ENCODE measurements at regions not wholly inside any gene's neighbourhood (a gene's known extent, or its start where the extent isn't known, plus 50 kb on each side); places are given as distances from the start of the nearest gene placed in this dataset.
"Not testable (repeated sequence)": the region's sequence is repeated elsewhere in the genome, so short reads cannot be mapped to it uniquely, and the experiment has no call there.

DNA sequence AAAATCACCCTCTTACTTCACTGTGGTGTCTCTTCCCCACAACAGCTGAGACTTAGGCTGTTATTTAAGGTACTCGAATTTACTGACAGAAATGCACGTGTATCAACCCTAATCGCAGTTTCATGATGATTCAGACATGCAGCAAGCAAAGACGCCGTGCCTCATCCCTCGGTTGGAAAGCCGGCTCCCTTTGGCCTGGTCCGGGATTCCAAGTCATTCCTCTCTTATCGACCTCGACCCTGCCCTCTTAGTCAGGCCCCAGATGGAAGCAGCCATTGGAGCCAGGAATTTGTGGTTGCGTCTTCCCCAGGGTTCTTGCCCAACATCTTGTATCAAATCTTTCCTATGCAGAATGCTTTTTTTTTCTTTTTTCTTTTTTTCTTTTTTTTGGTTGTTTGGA is 229.5 kb downstream of the GATA3 start:
- no peak for DNase-seq

DNA sequence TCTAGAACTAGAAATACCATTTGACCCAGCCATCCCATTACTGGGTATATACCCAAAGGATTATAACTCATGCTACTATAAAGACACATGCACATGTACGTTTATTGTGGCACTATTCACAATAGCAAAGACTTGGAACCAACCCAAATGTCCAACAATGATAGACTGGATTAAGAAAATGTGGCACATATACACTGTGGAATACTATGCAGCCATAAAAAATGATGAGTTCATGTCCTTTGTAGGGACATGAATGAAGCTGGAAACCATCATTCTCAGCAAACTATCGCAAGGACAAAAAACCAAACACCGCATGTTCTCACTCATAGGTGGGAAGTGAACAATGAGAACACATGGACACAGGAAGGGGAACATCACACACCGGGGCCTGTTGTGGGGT is 231.5 kb downstream of the GATA3 start:
- DNase-seq = not testable (repeated sequence)

DNA sequence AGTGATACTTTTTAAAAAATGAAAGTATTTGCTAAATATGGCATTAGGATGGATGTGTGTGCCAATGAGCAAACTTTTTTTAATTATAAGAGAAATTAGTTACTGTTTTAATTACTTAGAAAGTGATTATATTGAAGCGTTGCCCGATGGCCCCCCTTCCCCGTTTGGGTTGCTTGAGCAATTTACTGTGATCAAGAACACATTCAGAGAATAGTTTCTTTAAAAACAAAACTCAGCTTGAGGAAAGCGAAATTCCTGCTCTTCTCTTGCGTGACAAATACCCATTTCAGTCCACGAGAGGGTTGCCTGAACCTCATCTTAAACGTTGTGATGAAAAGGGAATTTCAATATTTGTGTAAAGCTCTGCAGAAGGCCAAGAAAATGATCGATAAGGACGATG is 234.1 kb downstream of the GATA3 start:
- no peak for DNase-seq

DNA sequence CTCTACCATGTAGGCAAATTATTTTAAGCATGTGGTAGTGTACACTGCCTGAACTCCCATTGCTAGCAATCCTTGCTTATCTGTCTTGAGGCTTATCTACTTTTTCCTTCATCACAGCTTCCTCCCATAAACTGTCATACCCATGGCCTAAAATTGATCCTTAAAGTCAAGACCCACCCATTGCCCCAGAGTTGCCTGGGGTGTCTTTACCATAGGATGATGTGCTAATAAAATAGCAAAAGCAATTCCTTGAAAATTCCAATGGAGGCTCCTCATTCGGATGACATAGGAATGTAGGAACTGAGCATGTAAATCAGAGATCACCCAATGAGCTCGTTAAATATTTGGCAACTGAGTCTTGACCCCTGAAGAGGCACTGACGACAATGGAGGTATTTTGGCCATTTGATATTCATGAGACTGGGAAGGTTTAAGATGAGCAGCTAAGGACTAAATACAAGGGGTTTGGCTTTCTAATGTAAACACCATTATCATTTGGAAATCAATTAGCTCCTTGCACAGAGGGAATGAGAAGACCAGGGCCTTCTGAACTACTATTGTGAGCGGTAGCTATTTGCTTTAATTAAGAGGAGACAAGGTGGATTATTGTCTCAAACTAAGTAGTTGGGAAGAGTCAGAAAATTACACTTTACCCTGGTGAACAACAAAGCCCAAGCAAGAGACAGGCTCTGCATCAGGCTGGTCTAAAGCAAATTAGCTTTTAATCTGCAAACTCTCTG is 234.9 kb downstream of the GATA3 start:
- DNase-seq = no peak

DNA sequence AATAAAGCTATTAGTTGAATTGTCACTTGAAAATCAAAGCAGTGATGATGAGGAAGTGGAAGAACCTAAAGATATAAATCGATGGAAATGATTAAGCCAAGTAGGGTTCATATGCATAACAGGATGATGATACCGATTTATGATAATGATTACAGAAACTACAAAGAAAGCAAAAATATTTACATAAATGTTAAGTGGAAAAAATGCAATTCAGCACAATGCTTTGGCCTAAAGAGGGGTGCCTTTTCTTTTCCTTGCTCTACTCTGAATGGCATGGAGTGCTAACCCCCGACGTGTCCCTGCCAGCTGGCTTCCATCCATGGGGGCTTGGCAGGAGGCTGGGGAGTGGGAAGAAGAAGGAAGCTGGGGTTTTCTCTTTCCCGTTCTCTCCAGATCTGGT is 240.3 kb downstream of the GATA3 start:
- no peak for DNase-seq

DNA sequence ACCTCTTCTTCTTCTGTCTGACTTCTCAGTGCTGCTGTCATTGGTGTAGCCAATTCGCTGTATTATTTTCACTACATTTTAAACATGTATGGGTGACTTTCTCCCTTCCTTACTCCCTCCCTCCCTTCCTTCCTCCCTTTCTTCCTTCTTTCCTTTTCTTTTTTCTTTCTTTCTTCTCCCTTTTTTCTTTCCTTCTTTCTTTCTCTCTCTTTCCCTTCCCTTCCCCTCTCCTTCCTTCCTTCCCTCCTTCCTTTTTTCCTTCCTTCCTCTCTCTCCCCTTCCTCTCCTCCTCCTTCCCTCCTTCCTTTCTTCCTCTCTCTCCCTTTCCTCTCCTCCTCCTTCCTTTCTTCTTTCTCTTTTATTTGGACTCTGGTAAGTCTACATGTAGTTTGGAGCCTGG is 240.8 kb downstream of the GATA3 start:
- no peak for DNase-seq

DNA sequence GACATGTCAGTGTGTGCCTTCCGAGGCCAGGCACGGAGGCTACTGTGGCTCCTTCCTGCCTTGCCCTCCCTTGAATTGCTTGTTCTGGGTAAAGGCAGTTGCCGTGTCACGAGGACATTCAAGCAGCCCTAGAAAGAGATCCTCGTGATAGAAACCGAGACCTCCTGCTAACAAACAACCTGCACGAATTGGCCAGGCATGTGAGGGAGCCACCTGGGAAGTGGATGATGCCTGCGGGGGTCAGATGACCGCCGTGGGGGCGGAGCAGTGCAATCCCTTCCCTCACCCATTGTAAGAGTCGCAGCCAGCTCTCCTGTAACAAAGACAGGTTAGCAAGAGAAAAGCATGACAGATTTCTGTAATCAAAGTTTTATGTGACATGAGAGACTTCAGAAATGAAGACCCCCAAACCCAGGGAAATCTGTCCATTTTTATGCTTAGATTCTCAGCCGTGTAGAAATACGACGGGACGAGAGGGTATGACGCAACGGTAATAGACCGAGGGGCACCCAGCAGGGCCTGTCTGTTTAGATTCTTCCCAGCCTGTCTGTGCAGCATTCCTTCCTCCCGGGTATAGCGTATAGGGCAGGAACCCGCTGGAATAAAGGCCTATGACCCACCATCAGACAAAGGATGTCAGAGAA is 241.7 kb downstream of the GATA3 start:
- no peak for DNase-seq

DNA sequence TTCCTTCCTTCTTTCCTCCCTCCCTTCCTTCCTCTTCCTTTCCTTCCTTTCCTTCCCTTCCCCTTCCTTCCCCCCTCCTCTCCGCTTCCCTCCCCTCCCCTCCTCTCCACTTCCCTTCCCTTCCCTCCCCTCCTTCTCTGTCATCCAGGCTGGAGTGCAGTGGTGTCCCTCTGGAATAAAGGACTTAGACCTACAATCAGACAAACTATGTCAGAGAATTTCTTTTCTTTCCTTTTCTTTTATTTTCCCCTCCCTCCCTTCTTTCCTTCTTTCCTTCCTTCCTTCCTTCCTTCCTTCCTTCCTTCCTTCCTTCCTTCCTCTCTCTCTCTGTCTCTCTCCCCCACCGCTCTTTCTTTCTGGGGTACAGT is 242.2 kb downstream of the GATA3 start:
- DNase-seq = no peak

DNA sequence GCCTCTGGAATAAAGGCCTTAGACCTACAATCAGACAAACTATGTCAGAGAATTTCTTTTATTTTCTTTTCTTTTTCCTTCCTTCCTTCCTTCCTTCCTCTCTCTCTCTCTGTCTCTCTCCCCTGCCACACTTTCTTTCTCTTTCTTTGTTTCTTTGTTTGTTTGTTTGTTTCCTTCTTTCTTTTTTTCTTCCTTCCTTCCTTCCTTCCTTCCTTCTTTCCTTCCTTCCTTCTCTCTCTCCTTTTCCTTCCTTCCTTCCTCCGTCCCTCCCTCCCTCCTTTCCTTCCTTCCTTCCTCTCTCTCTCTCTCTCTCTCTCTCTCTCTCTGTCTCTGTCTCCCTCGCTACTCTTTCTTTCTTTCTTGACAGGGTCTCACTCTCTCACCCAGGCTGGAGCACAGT is 242.6 kb downstream of the GATA3 start:
- DNase-seq = no peak

DNA sequence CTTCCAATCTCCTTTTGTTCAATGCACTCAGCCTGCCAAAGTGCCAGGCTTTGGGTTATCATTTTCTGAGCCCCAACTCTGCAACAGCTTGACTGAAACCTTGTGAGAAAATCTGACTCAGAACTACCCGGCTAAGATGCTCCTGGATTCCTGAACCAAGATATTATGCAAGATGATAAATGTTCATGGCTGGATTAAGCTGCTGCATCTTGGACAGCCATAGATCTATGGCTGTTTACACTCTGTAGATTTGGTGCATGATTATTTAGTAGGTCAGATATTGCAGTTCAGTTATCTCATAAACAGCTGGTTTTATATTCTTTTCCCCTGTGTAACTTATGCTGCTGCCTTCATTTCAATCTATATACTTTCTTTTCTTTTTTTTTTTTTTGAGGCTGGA is 243.5 kb downstream of the GATA3 start:
- no peak for DNase-seq

DNA sequence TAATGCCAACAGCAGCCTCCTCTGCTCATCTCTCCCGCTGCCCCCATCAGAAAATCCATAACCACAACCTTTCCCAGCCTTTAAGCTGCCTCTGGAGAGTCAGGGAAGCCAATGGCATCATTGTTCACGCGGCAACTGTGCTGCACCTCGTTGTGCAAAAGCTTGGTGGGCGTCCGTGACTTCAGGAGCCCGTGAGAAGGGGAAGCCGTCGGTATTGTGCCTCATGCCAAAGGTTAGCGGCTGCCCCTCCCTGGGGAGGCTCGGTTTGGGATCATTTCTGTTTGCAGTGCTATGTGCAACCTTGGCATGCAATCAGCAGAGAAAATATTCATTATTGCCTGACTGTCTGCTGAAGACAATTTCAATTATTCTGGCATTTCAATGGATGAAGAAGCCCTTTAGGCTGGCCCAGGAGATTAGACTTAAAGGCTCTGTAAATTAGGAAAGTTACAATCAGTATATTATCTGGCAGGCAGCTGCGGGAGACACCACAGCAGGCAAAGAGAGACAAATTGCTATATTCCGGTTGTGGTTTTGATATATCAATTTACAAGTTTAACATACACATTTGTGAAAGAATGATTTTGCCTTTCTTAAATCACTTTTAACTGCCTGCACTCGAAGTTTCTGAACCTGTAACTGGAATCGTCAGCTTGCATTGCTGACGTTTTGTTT is 244.5 kb downstream of the GATA3 start:
- DNase-seq = no peak

DNA sequence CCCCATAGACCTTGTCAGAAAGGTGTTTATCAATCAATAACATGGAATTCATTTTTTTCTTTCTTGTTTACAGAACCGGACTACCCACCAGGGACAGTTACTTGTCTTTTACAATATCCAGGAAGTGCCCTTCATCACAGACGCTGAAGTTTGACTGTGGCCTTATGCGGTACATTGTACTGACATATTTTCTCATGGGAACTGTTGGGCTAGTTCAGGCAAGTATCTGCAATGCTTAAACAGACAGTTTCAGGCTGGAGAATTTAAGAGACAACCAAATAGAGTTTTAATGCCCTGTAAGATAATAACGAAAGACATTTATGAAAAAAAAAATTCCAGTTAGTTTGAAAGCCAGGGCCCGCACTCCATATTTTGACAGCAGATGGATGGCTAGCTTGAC is 246.4 kb downstream of the GATA3 start:
- no peak for DNase-seq

DNA sequence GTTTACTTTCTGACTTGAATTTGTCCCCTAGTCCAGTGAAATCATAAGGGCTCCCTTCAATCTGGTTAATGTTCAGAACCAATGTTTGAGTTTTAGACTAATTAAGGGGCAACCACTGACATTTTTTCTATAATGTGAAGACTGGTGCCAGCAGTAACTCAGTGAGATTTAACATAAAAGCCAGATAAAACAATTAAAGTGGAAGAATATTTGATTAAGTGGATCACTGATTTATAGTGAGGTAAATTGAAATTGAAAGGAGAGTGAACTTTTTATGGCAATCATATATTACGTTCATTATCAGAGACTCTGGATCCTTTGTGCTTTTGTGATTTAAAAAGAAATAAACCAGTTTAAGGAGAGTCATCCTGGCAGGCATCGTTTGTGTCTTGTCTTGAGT is 246.8 kb downstream of the GATA3 start:
- DNase-seq = no peak

DNA sequence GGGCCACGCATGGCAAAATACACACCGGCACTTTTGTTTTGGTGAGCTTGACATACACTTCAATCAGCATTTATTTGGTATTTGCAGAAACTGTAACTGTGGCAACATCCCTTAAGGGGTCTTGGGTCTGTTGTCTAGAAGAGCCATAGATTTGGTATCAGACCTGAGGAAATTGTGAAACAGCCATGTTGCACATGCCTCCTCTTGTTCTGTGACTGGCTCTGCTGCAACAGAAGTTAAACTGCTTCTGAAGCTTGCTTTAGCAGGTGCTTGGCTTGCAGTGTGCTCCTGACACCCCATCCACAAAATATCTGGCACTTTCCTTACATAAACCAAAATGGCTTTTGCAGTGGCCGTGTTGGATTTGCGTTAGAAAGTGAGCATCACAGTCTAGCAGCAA is 247.3 kb downstream of the GATA3 start:
- DNase-seq = no peak

DNA sequence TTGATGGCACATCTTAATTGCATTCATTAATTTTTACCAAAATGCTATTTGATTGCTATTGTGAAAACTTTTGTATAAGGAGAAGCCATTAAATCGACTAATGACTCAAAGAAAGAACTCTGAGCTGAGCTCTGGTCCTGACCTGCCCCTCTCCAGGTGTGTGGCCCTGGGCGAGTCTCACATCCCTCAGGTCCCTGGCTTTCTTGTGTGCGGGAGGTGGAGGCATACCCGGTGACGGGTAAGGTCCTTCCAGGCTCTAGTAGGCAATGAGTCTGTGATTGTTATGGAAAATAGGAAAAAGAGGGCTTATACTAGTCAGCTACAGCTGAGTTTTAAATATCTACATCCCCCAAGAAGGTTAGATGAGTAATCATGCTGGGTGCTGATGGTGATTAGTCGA is 248.1 kb downstream of the GATA3 start:
- DNase-seq = no peak

DNA sequence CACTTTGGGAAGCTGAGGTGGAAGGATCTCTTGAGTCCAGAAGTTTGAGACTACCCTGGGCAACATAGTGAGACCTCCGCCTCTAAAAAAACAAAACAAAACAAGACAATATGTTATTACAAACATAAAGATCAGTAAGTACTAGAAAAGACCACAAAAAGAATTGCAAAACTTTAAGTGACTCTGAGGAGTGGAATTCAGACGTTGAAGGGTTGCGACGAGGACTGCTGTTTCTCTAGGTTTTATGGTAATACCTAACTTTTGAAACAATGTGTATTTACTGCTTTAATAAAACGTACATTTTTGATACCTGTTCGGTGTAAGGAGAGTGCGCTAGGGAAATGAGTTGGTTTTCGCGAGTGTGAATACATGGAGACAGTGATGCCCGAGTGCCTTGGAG is 250.4 kb downstream of the GATA3 start:
- DNase-seq = no peak

DNA sequence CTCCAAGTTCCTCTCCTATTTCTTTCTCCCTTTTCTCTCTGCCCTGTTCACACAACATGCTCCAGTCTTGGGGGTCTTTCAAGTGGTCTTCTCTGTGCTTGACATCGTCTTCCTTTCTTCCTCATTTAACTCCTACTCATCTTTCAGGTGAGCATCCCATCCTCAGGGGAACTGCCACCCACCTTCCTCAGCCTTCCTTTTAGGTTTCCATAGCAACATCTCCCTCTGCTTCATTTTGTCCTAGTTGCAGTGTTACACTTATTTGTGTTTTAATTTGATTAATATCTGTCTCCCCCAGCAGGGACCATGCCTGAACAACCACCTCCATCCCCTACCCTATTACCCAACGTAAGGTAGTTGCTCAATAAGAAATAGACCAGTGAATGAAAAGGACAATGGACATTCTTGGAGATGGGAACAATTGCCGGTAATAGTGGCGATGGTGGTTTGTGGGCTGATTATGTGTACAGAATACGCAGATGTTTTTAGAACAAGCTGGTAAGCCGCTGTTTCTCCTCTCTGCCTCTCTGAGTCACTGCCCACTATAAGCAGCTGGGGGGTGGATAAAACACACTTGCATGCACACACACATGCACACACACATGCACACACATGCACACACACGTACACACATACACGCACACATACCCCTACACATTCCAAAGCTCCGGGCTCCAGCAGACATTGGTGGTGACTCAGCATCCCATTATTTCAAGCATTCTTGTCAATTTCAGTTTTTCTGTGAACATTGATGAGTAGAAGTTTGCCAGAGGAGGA is 251.6 kb downstream of the GATA3 start:
- DNase-seq = peak; percentile 51

DNA sequence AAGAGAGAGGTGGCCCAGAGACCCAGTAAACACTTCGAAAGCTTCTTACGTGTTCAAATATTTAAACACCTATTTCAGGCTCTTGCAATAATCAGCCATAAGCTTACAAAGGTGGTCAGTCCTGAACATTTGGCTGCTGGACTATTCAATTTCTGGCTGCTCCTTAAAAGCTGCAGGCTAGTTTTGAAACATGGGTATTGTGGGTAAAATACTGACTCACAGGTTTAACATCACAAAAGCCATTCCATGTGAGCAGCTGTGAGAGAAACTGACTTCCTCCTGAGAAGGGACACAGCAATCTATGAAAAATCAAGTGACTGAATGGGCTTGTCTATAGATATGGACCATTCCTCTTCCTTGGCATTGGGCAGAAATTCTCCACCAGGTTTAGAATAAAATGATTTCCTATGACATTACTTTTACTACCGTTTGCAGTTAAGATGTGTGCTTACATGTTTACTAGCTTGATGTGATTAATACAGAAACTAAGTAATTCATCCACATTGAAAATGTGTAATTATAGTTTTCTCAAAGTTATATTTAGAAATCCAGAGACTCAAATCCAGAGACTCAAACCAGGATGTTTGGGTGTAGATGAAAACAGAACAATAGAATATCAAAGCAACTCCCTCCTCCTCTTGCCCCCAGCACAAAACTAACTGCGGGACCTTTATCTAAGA is 252.3 kb downstream of the GATA3 start:
- peak; percentile 8 for DNase-seq

DNA sequence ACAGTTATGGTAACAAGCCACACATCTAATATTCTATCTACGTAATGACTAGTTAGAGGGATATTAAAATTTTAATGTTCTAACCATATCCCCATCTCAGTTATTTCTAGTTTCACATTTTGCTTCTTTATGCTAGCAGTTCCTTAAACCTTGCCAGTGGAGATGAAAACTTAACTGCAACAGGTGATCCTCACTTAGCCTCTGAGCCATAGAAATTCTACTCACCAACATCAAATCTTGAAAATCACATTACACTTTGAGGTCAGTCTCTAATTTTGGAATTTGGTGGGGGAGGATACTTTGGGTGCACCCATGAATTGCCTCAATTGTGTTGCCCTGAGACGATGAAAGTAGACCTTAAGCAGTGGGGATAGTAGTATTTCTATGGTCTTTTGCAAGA is 256.4 kb downstream of the GATA3 start:
- DNase-seq = no peak

DNA sequence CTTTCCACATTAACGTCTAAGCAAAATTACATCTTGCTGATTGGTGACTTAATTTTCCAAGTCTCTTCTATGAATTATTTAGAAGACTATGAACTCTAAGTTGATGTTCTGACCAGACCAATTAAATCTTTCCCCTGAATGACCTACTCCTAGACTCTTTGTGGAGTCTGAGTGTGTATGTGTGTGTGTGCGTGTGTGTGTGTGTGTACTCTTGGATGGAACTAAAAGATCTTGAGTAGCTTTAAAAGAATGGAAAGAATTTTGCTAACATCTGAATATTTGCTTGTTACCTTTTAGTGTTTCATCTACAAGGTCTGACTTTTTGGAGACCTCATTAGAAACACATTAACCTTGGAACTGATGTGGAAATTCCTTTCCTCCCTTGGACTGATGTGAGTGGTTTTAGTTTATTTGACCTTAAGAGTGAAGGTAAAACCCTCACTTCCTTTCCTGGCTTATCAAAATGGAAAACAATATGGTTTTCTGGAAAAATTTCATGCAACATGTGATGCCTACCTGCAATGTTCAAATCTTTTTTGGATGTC is 257.1 kb downstream of the GATA3 start:
- no peak for DNase-seq

DNA sequence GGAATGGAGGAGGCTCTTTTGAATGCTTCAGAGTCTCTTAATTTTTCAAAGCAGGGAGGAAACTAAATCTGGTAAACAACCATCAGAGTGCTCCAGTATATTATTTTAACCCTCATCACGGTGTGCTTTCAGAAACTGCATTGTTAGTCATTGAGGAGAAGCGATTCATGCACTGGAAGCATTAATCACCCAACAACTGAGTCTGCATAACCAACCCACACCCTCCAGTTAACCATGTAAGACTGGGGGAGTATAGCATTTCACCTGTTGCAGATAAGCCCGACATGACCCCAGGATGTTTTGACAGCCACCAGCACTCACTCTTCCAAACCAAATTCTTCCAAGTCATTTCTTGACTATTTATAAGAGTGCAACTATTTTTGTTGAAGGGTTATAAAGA is 257.6 kb downstream of the GATA3 start:
- DNase-seq = no peak

DNA sequence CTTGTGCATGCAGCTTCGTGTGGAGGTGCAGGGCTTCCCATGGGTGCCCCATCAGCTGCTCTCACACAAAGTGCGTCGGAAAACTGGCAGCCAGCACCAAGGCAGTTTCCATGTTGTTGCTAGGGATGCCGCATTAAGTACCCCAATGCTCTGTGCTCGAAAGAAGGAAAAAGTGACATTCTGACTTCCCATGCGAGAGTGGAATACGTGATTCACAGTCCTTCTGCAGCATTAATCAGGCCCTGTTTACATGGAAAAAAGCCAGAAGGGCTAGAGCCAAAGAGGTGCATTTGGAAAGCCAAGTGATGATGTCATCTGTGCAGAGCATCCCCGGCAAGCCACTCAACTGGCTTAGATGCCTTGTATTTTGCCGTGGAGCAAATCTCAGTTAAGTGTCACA is 258.3 kb downstream of the GATA3 start:
- peak; percentile 4 for DNase-seq

DNA sequence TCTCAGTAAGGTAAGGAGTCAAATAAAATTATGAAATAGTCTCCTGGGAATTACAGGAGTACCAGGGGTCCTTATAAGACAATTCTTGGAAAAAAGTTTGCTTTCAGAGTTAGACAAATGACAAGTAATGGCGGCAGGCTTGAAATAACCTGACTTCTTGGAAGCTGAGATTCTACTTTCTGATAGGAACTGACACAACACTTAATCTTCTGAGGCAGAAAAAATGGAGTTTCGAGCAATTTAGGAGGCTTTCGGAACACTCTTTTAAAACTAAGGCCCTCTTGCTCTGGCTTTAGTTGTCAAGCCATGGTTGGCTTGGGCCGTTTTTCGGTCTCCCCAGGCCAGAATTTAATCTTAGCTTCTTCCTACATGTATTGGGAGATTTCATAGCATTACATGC is 260.0 kb downstream of the GATA3 start:
- no peak for DNase-seq
